CD4-positive, alpha-beta T cell treated with Interleukin-17A for 4 hours (primary cell): ENCODE measurements at regions not wholly inside any gene's neighbourhood (a gene's known extent, or its start where the extent isn't known, plus 50 kb on each side); places are given as distances from the start of the nearest gene placed in this dataset.
"Not testable (repeated sequence)": the region's sequence is repeated elsewhere in the genome, so short reads cannot be mapped to it uniquely, and the experiment has no call there.

Experiments used
- DNase-seq: peaks from one replicate; pipeline ENCODE4 v3.0.0-alpha.2; 2020; ENCODE audit warnings: mixed read lengths

DNA sequence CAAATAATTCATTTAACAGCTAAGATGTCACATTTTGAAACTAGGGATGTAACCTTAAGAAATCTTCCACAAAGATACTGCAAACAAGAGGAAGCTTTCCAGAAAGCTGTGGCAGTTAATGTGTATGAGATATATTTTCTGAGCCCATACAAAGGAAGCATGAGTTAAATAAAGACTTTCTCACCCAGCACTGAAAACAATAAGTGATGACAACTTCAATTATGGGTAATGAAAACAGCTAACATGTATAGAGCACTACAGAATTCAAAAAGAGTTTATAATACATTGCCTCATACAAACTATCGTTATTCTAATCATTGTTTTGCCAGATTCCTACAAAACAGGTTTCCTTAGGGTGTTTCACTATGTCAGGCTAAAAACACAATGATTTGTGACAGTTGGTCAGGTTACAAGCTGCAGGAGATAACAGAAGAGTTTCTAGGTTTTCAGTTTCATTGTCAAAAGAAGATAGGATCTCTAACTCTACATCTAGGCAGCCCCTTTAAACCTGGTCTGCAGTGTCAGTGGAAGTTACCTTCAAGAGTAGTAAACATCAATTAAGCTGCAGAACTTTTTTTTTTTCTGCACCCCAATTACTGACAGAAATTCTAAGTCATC lies 618.1 kb upstream of the ADGRL3 start:
- DNase-seq = no peak

DNA sequence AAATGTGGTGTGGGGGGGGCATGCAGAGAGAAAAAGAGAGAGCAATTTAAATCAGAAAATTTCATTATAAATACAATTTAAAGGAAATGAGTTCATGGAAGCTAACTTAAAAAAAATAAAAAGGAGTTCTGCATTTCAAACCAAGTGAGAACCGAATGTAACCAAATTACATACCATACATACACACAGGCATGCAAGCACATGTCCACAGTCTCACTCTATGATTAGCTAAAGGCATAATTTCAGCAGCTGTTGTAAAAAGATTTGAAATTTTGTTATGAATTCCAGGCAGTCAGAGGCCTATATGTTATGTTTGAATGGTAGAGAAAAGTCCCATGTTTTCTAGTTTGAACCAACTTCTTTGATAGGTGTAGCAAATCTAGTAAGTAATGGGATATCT lies 611.6 kb upstream of the ADGRL3 start:
- no peak for DNase-seq

DNA sequence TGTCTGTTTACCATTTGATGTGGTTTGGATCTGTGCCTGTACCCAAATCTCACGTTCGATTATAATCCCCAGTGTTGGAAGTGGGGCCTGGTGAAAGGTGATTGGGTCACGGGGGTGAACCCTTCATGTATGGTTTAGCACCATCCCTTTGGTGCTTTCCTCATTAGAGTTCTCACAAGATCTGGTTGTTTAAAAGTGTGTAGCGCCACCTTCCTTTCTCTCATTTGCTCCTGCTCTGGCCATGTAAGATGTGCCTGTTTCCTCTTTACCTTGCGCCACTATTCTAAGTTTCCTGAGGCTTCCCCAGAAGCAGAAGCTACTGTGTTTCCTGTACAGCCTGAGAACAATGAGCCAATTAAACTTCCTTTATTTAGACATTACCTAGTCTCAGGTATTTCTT lies 610.7 kb upstream of the ADGRL3 start:
- no peak for DNase-seq

DNA sequence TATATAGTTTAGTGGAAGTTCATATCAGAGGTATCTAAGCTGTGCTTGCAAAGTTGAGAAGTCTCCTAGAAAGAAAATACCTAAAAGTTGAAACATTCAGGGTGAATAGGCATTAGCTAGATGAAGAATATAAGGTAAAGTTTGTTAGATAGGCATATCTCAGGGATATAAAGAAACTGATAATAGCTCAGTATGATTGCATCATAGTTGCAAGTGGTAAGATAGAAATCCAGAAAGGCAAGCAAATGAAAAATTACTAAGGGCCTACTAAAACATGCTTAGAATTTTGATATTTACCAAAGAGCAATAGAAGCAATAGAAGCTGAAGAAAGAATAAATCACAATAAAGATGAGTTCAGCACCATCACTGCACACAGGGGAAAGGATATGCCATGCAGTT lies 610.0 kb upstream of the ADGRL3 start:
- no peak for DNase-seq

DNA sequence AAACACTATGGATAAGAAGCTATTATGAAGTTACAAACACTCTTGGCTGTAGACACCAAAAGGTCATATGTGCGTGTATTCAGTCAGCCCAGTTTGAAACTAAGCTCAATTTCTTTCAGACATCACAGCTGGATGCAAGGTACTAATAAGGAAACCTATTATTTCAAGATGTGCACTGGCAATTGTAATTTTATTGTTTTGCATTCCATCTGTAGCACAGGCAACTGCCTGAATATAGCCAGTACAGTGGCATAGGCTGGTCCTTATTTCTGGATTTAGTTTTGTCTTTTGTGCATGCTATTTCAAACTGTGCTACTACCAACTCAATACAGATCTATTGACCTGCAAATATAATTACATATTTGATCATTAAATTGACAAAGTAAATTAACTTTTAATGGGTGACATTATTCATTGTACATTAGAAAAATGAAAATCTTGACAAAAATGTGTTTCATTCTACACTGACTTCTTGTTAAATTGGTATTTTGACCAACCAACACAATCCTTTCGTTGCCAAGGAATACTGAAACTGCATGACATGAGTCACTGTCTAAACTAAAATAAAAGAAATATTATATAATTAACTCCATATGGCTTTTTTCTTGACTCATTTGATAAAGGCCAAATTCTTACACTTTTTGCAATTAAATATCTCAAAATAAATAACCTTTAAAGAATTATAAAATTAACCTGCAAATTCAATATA lies 594.3 kb upstream of the ADGRL3 start:
- no peak for DNase-seq

DNA sequence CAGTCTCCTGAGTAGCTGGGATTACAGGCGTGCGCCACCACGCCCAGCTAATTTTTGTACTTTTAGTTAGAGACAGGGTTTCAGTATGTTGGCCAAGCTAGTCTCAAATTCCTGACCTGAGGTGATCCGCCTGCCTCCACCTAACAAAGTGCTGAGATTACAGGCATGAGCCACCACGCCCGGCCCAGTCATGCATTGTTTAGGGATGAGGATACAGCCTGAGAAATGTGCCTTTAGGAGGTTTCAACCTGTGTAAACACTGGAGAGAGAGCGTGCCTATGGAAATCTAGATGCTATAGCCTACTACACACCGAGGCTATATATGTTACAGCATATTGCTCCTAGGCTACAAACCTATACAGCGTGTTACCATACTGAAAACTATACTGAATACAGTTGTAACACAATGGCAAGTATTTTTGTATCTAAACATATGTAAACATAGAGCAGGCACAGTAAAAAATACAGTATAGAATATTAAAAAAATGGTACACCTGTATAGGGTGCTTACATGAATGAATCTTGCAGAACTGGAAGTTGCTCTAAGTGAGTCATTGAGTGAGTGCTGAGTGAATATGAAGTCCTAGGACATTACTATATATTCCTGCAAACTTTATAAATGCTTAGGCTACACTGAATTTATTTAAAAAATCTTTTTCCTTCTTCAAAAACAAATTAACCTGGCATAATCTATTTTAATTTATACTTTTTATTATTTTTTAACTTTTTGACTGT lies 588.2 kb upstream of the ADGRL3 start:
- DNase-seq = no peak

DNA sequence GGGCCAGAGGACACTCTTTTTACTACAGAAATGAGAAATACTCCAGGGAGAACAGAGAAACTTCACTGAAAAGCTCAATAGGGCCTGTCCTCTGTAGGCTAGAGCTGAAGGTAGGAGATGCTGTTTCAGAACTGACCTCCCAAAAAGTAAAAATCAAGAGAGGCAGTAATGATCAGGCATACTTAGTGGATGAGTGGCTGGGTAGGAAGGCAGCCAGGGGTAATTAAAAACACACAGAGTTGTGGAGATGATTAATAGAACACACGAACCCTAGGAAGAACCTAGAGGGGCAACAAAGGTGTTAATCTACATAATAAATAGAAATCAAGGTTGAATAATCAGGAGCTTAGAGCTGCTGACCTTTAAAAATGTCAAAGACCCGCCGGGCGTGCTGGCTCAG lies 582.4 kb upstream of the ADGRL3 start:
- DNase-seq = no peak

DNA sequence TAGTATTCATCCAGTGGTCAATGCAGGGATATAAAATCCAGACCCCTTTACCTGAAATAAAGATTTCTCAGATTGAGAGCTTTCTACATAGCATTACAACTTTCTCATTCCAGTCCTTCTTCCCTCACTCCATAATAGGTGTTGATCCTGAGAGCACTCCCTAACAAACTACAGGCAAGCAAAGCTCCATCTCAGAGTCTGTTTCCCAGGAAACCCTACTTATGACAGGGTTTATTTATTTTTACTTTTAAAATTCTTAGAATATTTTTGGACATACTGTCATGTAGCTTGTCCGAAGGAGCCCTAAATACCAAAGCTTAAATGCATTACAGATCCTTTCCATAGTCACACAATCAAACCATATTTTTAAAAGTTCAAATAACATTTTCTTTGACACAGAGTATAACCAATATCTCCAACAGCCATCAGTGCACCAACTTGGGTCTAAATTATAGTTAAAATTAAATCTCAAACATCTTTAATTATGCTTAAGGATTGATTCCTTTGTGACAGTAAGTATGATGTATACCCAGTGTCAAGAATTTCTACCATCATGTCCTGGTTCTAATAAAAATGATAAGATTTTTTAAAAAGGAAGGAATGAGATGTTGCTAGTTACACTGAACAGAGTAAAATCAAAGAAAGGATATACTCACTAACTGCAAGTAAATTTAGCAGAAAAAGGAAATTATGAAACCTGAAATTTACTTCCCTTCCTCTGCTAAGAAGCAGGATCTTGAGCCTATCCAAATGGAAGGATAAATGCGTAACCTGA lies 580.4 kb upstream of the ADGRL3 start:
- no peak for DNase-seq

DNA sequence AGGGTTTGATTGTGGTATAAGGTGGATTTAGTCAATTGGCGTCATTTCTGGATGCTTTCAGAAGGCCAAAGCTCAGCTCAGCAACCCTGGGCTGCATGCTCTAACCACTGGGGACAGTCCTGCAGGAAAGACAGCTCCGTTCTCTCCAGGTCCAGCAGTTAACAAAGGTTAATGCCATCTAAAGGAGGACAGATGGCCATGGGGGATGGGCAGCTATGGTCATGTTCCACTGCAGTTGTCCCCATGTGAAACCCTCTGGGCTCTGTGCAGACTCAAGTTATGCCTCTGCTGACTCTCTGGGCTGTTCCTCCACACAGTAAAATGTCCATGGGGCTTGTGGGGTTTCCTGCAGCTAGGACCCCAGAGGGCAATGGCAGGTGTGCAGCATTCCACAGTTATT lies 562.1 kb upstream of the ADGRL3 start:
- DNase-seq = no peak

DNA sequence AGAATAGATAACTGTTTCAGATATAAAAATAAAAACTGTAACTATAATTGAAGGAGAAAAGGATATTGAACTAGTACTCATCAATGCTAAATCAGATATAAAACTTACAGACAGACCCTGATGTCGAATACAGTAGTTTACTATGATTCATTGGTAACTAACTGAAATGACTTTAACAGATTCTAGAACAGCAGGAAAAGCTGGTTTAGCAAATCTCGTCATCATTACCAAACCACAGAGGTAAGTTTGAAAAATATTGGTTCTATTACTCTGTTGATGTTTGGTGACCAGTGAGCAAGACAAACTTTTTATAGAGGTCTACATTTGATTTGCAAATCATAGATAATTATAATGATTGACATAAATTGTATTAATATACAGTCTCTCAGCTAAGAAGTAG lies 551.4 kb upstream of the ADGRL3 start:
- DNase-seq = no peak

DNA sequence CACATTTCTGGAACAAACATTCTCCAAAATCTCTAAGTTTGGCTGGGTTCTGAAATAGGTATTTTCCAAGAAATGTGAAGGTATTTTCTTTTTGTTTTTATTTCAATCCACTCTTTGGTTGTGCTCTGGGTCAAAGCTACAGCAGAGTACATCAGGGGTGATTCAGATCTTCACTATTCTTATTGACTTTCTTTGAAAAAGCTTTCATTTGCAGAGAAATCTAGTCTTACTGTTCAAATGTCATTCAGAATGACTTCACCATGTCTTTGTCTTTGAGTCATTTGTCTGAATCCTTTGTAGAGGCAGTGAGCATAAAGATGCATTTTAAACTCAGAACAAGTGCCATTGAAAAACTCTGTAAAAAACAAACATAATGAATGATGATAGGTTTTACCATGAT lies 547.2 kb upstream of the ADGRL3 start:
- DNase-seq = no peak

DNA sequence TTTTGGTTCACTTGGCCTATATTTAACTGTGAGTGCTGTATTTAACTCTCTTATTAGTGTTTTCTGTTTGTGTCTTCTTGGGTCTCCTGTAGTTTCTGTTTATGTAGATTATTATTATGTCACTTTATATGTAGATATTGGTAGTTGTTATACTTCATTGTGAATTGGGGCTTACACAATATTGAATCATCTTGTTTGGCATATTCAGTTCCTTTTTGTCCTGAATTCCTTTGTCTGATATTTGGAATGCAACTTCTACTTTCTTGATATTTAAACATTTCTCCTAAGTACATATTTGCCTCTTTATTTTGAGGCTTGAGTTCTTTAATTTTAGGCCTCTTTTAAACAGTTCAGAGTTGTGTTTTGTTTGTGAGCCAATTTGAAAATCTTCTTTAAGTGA lies 544.8 kb upstream of the ADGRL3 start:
- DNase-seq = no peak

DNA sequence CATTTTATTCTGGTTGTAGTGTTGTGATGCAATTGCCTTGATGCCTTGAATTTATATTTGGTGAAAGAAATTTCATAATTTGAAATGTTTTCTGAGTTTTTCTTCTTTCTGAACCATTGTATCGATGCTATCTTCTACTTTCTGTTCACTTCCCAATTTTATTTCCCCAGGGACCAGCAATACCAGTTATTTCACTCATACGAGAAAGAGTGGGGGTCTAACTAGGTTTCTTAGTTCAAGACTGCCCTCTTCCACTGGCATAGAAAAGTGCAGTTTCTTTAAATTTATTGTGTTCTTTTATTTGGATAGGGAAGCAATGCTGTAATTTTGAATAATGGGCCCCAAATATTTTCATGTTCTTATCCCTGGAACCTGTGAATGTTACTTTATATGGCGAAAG lies 544.0 kb upstream of the ADGRL3 start:
- DNase-seq = no peak

DNA sequence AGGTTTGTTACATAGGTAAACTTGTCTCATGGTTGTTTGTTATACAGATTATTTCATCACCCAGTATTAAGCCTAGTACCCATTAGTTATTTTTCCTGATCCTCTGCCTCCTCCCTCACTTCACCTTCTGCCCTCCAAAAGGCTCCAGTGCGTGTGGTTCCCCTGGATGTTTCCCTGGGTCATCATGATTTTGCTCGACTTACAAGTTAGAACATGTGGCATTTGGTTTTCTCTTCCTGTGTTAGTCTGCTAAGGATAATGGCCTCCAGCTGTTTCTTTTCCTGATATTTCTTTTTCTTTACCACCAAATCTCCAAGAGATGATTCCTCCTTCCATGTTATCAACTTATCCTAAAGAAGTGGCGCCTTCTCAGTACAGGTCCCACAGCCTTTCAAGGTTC lies 543.1 kb upstream of the ADGRL3 start:
- DNase-seq = no peak

DNA sequence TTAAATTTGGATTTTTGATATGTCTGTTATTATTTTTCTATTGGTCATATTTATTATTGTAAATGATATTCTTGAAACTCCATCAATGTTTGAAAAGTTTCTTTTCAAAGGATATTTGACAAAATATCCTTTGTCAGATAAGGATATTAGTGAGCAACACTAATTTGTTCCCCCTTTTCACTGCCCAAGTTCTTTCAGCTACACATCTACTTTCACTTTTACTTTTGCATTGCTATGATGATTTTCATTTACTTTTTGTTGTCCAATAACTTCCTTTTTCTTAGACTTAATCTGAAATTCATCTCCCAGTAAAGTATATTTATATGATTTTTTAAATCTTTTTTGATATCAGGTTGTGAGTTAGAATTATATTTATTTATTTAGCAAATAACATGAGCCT lies 542.3 kb upstream of the ADGRL3 start:
- DNase-seq = no peak

DNA sequence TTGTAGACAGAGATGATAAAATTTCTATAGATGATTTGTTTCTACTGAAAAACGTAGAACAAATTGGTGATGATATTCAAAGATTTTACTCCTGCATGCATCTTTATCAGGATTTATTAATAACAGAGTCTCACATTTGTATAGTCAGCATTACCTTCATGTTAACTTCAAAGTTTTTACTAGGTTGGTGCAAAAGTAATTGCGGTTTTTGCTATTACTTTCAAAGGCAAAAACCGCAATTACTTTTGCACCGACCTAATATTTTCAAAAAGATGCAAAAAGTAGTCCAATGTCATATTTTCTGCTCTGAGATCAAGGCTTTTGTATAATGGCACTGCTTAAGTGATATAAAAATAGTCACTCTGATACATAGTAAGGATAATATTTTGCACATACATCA lies 536.4 kb upstream of the ADGRL3 start:
- no peak for DNase-seq

DNA sequence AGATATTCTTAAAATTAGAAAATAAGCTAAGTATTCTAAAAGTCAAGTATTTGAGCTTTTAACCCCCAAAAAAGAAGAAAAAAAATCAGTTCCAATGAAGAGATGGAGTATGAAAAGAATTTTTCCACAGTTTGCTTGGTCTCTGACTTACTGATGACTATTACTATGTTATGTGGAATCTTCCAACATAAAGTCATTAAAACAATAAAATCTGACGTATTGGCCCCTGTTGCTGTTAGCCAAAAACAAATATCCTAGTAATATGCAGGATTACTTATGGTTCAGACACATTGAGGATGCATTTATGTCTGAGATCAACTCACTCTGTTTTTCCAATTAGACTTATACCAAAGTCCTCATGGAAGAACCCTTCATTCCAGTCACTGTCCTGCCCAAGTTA lies 517.2 kb upstream of the ADGRL3 start:
- DNase-seq = no peak

DNA sequence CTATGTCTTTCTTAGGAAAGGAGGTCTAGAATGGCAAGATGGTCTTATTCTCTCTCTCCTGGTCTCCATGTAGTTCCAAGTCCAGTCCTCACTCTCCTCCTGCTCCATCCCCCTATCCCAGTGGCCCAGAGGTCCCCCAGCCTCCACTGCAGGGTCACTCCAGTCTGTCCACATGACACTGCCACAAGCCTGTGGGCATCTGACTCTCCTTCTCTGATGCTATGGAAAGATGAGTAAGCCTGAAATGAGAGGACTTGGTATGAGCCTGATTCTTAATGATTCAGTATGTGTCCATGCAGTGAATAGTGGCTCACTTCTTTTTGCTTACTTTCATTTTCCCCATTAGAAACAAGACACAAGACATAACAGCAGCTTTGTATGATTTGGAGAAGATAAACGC lies 516.8 kb upstream of the ADGRL3 start:
- no peak for DNase-seq

DNA sequence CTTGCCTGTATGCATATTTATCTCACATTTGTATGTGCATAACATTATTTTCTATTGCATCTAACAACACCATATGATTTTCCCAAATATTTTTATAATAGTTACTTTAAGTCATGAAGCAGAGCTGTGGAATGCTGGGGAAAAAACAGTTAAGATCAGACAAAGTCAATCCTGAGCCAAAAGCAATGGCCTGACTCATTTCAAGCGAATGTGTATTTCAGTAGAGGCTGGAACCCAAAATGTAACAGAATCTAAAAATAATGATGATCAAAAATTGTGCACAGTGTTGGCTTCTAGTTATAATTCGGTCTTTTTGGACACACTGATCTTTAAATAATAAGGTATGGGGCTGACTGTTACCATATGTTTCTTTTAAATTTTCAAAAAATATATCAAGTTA lies 516.2 kb upstream of the ADGRL3 start:
- DNase-seq = no peak

DNA sequence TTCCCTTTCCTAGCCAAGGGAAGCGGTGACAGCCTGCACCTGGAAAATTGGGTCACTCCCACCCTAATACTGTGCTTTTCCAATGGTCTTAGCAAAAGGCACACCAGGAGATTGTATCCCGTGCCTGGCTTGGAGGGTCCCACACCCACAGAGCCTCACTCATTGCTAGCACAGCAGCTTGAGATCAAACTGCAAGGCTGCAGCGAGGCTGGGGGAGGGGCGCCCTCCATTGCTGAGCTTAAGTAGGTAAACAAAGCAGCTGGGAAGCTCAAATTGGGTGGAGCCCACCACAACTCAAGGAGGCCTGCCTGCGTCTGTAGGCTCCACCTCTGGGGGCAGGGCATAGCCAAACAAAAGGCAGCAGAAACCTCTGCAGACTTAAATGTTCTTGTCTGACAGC lies 504.1 kb upstream of the ADGRL3 start:
- not testable (repeated sequence) for DNase-seq

DNA sequence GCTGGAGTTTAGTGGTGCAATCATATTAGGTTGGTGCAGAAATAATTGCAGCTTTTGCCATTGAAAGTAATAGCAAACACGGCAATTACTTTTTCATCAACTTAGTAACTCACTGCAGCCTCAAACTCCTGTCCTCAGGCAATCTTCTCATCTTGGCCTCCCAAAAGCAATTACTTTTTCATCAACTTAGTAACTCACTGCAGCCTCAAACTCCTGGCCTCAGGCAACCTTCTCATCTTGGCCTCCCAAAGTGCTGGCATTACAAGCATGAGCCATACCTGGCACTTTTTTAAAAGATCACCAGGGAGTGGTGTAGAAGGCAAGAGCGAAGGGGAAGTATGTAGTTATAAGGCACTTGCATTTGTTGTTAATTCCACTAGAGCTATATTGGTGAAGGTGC lies 491.1 kb upstream of the ADGRL3 start:
- no peak for DNase-seq

DNA sequence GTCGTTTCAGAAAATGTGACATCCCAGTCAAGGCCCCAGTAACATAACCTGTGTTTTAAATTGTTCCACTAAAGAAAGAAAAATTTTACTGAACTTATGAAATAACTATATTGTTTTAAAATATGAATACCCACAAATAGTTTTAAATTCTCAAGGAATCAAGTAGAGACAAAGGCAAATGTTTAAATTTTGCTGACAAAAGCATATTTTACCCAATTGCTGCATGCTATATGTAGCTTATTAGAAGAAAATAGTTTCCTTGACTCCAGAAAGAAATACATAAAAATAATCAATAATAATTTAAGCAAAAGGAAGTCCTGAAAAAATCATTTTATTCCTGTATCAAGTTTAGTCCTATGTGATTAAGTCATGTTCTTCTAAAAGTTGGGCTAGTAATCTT lies 481.3 kb upstream of the ADGRL3 start:
- DNase-seq = no peak

DNA sequence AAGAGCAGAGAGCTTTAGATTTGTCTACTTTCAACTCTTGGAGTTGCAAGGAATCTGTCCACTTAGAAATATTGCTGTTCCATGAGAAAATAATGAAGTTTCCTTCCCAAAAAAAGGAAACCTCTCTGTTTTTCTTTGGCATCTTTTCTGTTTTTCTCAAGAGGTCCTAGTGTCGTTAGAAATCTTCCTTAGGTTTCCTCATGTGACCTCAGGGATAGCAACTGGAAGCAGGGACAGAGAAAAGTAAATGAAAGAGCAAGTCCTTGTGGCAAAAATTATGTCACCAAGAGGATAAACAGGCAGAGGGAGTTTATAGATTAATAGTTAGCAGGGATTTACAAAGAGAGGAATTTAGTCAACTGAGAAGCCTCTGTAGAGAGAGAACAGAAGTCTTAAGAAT lies 478.4 kb upstream of the ADGRL3 start:
- DNase-seq = no peak

DNA sequence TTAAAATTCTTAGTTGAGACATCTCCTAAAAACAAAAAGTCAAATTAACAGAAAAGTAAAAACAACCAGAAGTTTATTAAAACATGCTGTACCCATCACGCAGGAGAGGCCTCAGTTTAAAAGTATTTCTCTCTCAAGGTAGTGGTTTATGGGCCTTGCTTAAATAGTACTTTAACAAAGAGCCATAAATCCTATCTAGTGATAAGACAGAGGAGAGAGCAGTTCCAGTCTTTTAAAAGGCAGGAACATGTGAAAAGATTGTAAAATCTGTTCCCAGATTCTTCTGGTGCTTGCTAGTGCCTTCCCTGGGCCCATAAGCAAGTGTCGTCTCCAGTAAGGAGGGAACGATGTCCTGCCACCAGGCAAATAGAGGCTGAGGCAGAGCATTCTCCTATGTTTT lies 476.3 kb upstream of the ADGRL3 start:
- no peak for DNase-seq
